ENCODE measurements at regions not wholly inside any gene's neighbourhood (a gene's known extent, or its start where the extent isn't known, plus 50 kb on each side); places are given as distances from the start of the nearest gene placed in this dataset.

GRCh38 chr3:4223777-4224176 lies 79.4 kb upstream of the SETMAR start:
- TF ChIP-seq CTCF (IDR thresholded peaks at IDR 0.05) (no peak), POLR2A (IDR thresholded peaks at IDR 0.05) (no peak)

Data from testis (tissue), 2 donors.